GM19438 (cell line): ENCODE measurements at regions not wholly inside any gene's neighbourhood (a gene's known extent, or its start where the extent isn't known, plus 50 kb on each side); places are given as distances from the start of the nearest gene placed in this dataset.

Source experiments
- ATAC-seq: cut with Tn5 transposase; IDR thresholded peaks from one replicate; pipeline ENCODE4 v1.9.1; 2021; ENCODE audit warnings: low read depth; ENCODE audit not compliant: unreplicated experiment

- no peak for ATAC-seq
These were observed 462.9 kb upstream of the ZFHX3 start for GRCh38 chr16:73510852-73511251.

GRCh38 chr16:73506568-73507056 lies 458.7 kb upstream of the ZFHX3 start:
- no peak for ATAC-seq

- ATAC-seq = no peak
These were observed 457.6 kb upstream of the ZFHX3 start for GRCh38 chr16:73505577-73505976.

- no peak for ATAC-seq
These were observed 457.0 kb upstream of the ZFHX3 start for GRCh38 chr16:73504591-73505575.

- no peak for ATAC-seq
These were observed 455.2 kb upstream of the ZFHX3 start for GRCh38 chr16:73503093-73503492.

GRCh38 chr16:73499276-73499675 lies 451.3 kb upstream of the ZFHX3 start:
- ATAC-seq = no peak

- ATAC-seq = no peak
These were observed 438.0 kb upstream of the ZFHX3 start for GRCh38 chr16:73485880-73486279.

- ATAC-seq = no peak
These were observed 436.2 kb upstream of the ZFHX3 start for GRCh38 chr16:73483934-73484711.

GRCh38 chr16:73483076-73483791 lies 435.3 kb upstream of the ZFHX3 start:
- ATAC-seq = no peak

- no peak for ATAC-seq
These were observed 434.4 kb upstream of the ZFHX3 start for GRCh38 chr16:73482310-73482709.

GRCh38 chr16:73480381-73480780 lies 432.5 kb upstream of the ZFHX3 start:
- ATAC-seq = no peak

GRCh38 chr16:73473713-73474112 lies 425.8 kb upstream of the ZFHX3 start:
- no peak for ATAC-seq

GRCh38 chr16:73464834-73465233 lies 416.9 kb upstream of the ZFHX3 start:
- no peak for ATAC-seq

GRCh38 chr16:73459586-73459985 lies 411.7 kb upstream of the ZFHX3 start:
- no peak for ATAC-seq

- no peak for ATAC-seq
These were observed 409.9 kb upstream of the ZFHX3 start for GRCh38 chr16:73457851-73458250.

- no peak for ATAC-seq
These were observed 401.0 kb upstream of the ZFHX3 start for GRCh38 chr16:73448970-73449369.

- ATAC-seq = no peak
These were observed 399.9 kb upstream of the ZFHX3 start for GRCh38 chr16:73447846-73448245.

- no peak for ATAC-seq
These were observed 386.7 kb upstream of the ZFHX3 start for GRCh38 chr16:73434621-73435020.

- no peak for ATAC-seq
These were observed 385.9 kb upstream of the ZFHX3 start for GRCh38 chr16:73433731-73434307.
